HL-60 (cell line): ENCODE measurements at regions not wholly inside any gene's neighbourhood (a gene's known extent, or its start where the extent isn't known, plus 50 kb on each side); places are given as distances from the start of the nearest gene placed in this dataset.

ENCODE experiments used
- DNase-seq, 2 experiments: peaks; one replicate each; pipeline ENCODE4 v3.0.0-alpha.2; 2010 to 2020; ENCODE audit warnings: low read depth in 1 of 2, low spot score in 1 of 2
- H3K27ac ChIP-seq: fragments of 250-450 bp; sonication (Bioruptor Pico); replicated peaks from 2 replicates; pipeline ENCODE4 v1.5.1; 2020; ENCODE audit warnings: mild to moderate bottlenecking, moderate library complexity
- H3K27me3 ChIP-seq: fragments of 250-450 bp; sonication (Bioruptor Pico); 2 replicates; pipeline ENCODE4 v1.5.1; 2021; ENCODE audit warnings: mild to moderate bottlenecking, moderate library complexity; ENCODE audit not compliant: insufficient read depth, poor library complexity, severe bottlenecking
- H3K4me3 ChIP-seq: replicated peaks from 2 replicates; pipeline ENCODE4 v1.5.1; 2011; ENCODE audit warnings: mild to moderate bottlenecking, control low read depth, low read length; ENCODE audit not compliant: insufficient read depth
- CTCF ChIP-seq: IDR thresholded peaks from one replicate; pipeline ENCODE4 v1.5.1; 2011; ENCODE audit warnings: low read length, control low read depth, inconsistent platforms; ENCODE audit not compliant: insufficient read depth
- GABPA ChIP-seq: IDR thresholded peaks from 2 replicates; pipeline ENCODE4 v1.6.1; 2012; ENCODE audit warnings: low read depth
- POLR2AphosphoS5 ChIP-seq: IDR thresholded peaks from 2 replicates; pipeline ENCODE4 v1.6.1; 2012; ENCODE audit warnings: low read depth
- REST ChIP-seq: IDR thresholded peaks from 2 replicates; pipeline ENCODE4 v1.6.1; 2012; ENCODE audit warnings: low read depth; ENCODE audit not compliant: insufficient replicate concordance
- SPI1 ChIP-seq: IDR thresholded peaks from 2 replicates; pipeline ENCODE4 v1.6.1; 2012; ENCODE audit warnings: low read depth, mild to moderate bottlenecking, borderline replicate concordance

GRCh38 chr13:60679928-60680694 lies 283.1 kb downstream of the TDRD3 start:
- no peak for DNase-seq
- no peak overlapping the region for H3K4me3 ChIP-seq
- TF ChIP-seq REST, result no peak
- TF ChIP-seq CTCF, result no peak
- TF ChIP-seq POLR2AphosphoS5, result no peak
- no peak for TF ChIP-seq GABPA
- TF ChIP-seq SPI1, result no peak
- no peaks in the 10 kb centered on the region for H3K27me3 ChIP-seq
- no peak overlapping the region for H3K27ac ChIP-seq

- Histone ChIP-seq H3K4me3 (no peak overlapping the region), H3K27me3 (no peaks in the 10 kb centered on the region), H3K27ac (no peak overlapping the region)
- TF ChIP-seq POLR2AphosphoS5 (no peak), CTCF (no peak), SPI1 (no peak), GABPA (no peak), REST (no peak)
- DNase-seq, result no peak
These were observed 282.1 kb downstream of the TDRD3 start for GRCh38 chr13:60679131-60679530.

GRCh38 chr13:60671386-60671785 lies 274.4 kb downstream of the TDRD3 start:
- H3K4me3 ChIP-seq, result no peak overlapping the region
- no peaks in the 10 kb centered on the region for H3K27me3 ChIP-seq
- no peak for DNase-seq
- no peak overlapping the region for H3K27ac ChIP-seq
- no peak for TF ChIP-seq CTCF
- no peak for TF ChIP-seq POLR2AphosphoS5
- TF ChIP-seq SPI1, result no peak
- TF ChIP-seq REST, result no peak
- TF ChIP-seq GABPA, result no peak
